HG03521 (cell line): ENCODE measurements at regions not wholly inside any gene's neighbourhood (a gene's known extent, or its start where the extent isn't known, plus 50 kb on each side); places are given as distances from the start of the nearest gene placed in this dataset.
A peak's percentile ranks its signal among the peaks of the same experiment; 100 is the strongest.

Experiments used
- ATAC-seq: cut with Tn5 transposase; IDR thresholded peaks from one replicate; pipeline ENCODE4 v1.9.1; 2021; ENCODE audit warnings: mild to moderate bottlenecking, moderate library complexity; ENCODE audit not compliant: unreplicated experiment

GRCh38 chr6:56865081-56865875, 89.6 kb upstream of the BEND6 start:
- no peak for ATAC-seq

- no peak for ATAC-seq
Measured at GRCh38 chr6:56864171-56864616, 90.7 kb upstream of the BEND6 start.

GRCh38 chr6:56863366-56863765, 91.5 kb upstream of the BEND6 start:
- ATAC-seq, result no peak

GRCh38 chr6:56862415-56863175, 92.3 kb upstream of the BEND6 start:
- no peak for ATAC-seq

GRCh38 chr6:56860475-56860874, 94.4 kb upstream of the BEND6 start:
- ATAC-seq, result no peak

- ATAC-seq, result no peak
Measured at GRCh38 chr6:56856036-56856580, 98.8 kb upstream of the BEND6 start.

- no peak for ATAC-seq
Measured at GRCh38 chr6:56854086-56854485, 100.8 kb upstream of the BEND6 start.

- ATAC-seq, result no peak
Measured at GRCh38 chr6:56853541-56853940, 101.4 kb upstream of the BEND6 start.

- ATAC-seq, result peak; percentile 18
Measured at GRCh38 chr6:56852260-56853010, 102.5 kb upstream of the BEND6 start.

- peak; percentile 91 for ATAC-seq
Measured at GRCh38 chr6:56851541-56852259, 103.2 kb upstream of the BEND6 start.

GRCh38 chr6:56851074-56851473, 103.8 kb upstream of the BEND6 start:
- no peak for ATAC-seq

- no peak for ATAC-seq
Measured at GRCh38 chr6:56850626-56851025, 104.3 kb upstream of the BEND6 start.

GRCh38 chr6:56849896-56850295, 105.0 kb upstream of the BEND6 start:
- ATAC-seq, result no peak

GRCh38 chr6:56848105-56848504, 106.8 kb upstream of the BEND6 start:
- no peak for ATAC-seq

GRCh38 chr6:56845032-56845431, 109.9 kb upstream of the BEND6 start:
- ATAC-seq, result no peak

GRCh38 chr6:56843476-56844349, 111.2 kb upstream of the BEND6 start:
- ATAC-seq, result peak; percentile 86

- peak; percentile 16 for ATAC-seq
Measured at GRCh38 chr6:56842686-56843475, 112.0 kb upstream of the BEND6 start.

GRCh38 chr6:56841751-56842150, 113.2 kb upstream of the BEND6 start:
- ATAC-seq, result no peak

- no peak for ATAC-seq
Measured at GRCh38 chr6:56841381-56841749, 113.5 kb upstream of the BEND6 start.
